OCI-LY3 (cell line): ENCODE measurements at regions not wholly inside any gene's neighbourhood (a gene's known extent, or its start where the extent isn't known, plus 50 kb on each side); places are given as distances from the start of the nearest gene placed in this dataset.

Experiments used
- EZH2phosphoT487 ChIP-seq: fragments of 200-600 bp; shearing (Covaris generic); IDR thresholded peaks from 2 replicates; pipeline ENCODE4 v1.6.1; 2018; ENCODE audit warnings: antibody characterized with exemption, mixed run types, low read depth
- TF ChIP-seq, protein P1 (sequence below): fragments of 200-600, 300-600 bp; sonication (generic); IDR thresholded peaks from 2 replicates; pipeline ENCODE4 v1.5.1; 2014; ENCODE audit warnings: antibody characterized with exemption, low read length, low read depth

DNA sequence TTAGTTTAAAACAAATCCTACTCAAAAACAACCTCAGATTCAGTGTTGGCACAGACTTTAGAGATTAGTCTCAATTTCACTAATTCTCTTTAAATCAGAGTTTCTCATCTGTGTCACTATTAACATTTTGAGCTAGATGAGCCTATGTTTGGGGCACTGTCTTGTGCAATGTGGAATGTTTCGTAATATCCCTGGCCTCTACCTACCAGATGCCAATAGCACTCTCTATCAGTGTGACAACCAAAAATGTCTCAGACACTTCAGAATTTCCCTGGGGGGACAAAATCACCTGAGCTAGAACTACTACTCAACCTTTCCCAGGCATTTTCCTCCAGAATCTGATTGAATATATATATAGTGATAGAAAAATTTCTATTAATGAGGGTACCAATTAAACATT, 465.2 kb upstream of the RGMB start:
- no peak for TF ChIP-seq EZH2phosphoT487
- TF ChIP-seq, protein P1, sequence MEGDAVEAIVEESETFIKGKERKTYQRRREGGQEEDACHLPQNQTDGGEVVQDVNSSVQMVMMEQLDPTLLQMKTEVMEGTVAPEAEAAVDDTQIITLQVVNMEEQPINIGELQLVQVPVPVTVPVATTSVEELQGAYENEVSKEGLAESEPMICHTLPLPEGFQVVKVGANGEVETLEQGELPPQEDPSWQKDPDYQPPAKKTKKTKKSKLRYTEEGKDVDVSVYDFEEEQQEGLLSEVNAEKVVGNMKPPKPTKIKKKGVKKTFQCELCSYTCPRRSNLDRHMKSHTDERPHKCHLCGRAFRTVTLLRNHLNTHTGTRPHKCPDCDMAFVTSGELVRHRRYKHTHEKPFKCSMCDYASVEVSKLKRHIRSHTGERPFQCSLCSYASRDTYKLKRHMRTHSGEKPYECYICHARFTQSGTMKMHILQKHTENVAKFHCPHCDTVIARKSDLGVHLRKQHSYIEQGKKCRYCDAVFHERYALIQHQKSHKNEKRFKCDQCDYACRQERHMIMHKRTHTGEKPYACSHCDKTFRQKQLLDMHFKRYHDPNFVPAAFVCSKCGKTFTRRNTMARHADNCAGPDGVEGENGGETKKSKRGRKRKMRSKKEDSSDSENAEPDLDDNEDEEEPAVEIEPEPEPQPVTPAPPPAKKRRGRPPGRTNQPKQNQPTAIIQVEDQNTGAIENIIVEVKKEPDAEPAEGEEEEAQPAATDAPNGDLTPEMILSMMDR = no peak
